Epithelial cell of proximal tubule (primary cell): ENCODE measurements at regions not wholly inside any gene's neighbourhood (a gene's known extent, or its start where the extent isn't known, plus 50 kb on each side); places are given as distances from the start of the nearest gene placed in this dataset.

Experiments used
- DNase-seq: peaks from one replicate; pipeline ENCODE4 v3.0.0-alpha.2; 2011; ENCODE audit warnings: low read depth
- H3K4me3 ChIP-seq: 2 replicates; pipeline ENCODE4 v1.5.1; 2011; ENCODE audit warnings: low read depth, mild to moderate bottlenecking, low read length
- TF ChIP-seq, protein P1 (sequence below): conservative IDR thresholded peaks from 2 replicates; pipeline ENCODE4 v1.5.1; 2012; ENCODE audit warnings: low read depth, mild to moderate bottlenecking, low read length

DNA sequence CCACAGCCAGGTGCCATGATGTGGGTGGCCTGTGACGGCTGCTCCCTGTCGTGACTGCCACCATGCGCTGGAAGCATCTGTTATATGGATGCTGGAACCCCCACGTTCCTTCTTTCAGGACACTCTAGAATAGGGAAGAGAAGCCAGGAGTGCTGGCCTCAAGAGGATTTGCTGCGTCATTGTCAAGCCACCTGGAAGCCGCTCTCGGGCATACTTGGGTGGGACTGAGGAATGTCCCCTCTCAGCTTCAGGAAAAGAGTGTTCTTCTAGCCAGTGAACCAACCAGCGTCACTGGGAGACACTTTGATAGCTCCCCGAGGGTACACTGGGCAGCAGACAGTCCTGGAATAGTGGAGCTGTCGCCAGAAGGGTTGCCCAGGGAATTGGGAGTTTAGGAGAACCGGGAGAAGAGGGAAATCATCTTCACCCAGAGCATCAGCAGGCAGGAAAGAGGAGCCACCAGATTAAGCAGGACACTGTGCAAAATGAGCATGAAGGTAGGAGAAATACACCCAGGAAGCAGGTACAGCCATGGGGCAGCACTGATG is 130.8 kb upstream of the SASH1 start:
- TF ChIP-seq, protein P1, sequence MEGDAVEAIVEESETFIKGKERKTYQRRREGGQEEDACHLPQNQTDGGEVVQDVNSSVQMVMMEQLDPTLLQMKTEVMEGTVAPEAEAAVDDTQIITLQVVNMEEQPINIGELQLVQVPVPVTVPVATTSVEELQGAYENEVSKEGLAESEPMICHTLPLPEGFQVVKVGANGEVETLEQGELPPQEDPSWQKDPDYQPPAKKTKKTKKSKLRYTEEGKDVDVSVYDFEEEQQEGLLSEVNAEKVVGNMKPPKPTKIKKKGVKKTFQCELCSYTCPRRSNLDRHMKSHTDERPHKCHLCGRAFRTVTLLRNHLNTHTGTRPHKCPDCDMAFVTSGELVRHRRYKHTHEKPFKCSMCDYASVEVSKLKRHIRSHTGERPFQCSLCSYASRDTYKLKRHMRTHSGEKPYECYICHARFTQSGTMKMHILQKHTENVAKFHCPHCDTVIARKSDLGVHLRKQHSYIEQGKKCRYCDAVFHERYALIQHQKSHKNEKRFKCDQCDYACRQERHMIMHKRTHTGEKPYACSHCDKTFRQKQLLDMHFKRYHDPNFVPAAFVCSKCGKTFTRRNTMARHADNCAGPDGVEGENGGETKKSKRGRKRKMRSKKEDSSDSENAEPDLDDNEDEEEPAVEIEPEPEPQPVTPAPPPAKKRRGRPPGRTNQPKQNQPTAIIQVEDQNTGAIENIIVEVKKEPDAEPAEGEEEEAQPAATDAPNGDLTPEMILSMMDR = no peak
- DNase-seq = no peak
- H3K4me3 ChIP-seq = no peak overlapping the region

DNA sequence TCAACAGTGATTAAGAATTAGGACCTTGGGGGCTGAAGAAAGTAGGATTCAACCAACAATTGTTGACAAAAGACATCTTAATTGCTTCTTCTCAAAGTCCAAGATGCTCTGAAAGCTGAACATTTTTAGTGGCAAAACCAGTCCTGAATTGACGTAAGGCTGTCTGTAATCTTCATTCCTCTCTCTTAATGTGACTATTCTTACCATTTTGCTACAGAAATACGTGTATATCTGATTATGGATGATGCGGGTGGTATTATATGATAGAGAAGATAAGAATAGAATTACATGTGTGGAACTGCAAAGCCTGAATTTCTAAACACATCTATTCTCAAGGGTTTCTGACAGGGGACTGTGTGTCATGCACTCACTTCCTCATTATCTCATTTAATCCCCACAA is 130.3 kb upstream of the SASH1 start:
- no peak overlapping the region for H3K4me3 ChIP-seq
- no peak for DNase-seq
- TF ChIP-seq, protein P1 = no peak

DNA sequence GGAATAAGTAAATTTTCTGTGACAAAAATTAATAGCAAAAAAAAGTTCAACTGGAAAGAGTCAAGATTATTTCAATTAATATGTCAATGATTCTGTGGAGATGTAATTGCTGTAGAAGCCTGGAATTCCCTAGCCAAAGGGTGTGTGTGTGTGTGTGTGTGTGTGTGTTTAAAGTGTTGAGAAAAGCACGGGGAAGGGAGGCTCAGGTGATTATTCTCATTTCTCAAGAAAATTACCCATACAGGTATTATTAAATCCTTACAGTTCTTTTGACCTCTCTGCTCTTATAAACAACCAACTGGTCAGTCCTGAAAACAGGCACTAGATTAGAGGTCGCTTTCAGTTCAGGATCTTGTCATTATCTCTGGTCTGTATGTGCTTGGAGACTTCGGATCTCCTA is 129.3 kb upstream of the SASH1 start:
- no peak for DNase-seq
- no peak overlapping the region for H3K4me3 ChIP-seq

DNA sequence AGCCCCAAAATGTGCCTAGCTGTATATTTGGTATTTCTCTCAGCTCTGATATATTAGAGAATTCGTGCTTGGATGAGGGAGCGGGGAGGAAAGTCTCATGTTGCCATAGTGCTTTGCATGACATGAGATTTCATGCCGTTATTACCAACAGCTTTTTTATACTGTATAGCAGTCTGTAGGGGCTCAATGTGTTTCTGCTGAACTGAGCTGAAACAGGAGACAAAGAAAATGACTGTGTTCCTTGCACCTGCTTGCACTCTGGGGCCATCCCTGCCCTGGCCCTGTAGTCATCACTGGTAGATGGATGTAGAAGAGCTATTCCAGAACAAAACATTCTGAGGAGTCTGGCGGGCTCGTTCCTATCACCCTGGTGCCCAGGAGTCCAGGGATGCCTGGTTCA is 128.0 kb upstream of the SASH1 start:
- TF ChIP-seq, protein P1 = no peak
- DNase-seq = no peak
- no peak overlapping the region for H3K4me3 ChIP-seq

More for the DNA sequence above, 129.3 kb upstream of the SASH1 start:
- TF ChIP-seq, protein P1 = no peak

DNA sequence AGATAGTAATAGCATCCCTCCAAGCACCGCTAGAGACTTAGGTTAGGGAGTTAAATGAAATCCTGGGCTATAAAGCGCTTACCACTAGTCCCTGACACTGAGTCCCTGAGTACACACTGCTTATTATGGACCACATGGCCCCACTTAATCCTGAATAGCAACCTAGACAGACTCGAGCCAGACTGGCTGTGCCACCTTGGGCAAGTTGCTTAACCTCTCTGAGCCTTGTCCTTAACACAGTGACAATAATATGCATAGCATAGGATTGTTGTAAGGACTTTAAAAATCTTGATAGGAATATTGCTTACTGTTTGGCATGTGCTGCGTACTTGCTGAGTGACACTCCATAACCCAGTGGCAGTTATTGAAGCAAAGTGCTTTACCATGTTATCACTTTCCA is 125.6 kb upstream of the SASH1 start:
- H3K4me3 ChIP-seq = no peak overlapping the region
- TF ChIP-seq, protein P1 = no peak
- DNase-seq = no peak

DNA sequence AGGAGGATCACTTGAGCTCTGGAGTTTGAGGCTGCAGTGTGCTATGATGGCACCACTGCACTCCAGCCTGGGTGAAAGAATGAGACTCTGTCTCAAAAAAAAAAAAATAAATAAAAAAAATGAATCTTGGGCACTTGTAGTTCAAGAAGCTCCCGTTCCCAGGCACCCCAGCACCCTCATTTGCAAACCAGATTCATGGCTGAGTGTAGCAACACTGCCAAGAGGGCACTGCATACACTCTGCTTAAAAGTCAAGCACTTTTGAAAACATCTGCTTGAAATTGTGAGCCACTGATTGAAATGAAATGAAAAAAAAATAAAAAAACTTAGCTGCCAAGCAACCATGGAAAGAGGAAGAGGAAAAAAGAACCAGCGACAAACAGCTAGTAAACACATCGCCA is 124.7 kb upstream of the SASH1 start:
- no peak overlapping the region for H3K4me3 ChIP-seq
- DNase-seq = no peak
- TF ChIP-seq, protein P1 = no peak

DNA sequence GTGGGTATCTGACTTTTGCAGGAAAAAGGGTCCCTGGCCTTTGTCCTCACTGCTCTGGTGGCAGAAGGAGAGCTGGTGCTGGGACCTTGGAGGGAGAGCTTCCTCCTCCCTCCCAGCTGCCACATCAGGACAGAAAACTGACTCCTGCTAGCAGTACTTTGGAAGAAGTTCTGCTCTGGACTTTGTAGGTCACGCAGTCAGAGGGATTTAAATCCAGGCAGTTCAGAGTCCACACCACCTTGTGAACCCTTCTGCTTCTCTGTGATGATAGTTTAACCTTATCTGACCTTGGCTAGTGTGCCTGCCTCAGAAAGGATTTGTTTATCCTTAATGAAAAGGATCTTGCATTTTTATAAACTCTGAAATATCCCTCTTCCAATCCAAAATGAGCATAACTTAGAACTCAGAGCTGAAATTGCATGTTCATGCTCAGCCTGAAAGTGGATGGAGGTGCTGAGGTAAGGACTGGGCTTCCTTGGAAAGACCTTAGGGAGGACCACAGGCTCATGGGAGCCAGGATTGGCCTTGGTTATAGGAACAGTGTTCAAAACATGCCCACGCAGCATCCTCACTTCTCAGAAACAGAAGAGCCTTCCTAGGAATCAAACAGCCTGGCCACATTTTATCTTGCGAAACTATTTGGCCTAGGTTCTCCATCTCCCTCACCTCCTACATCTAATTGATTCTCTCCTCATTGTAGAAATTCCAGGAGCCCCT is 123.9 kb upstream of the SASH1 start:
- H3K4me3 ChIP-seq = no peak overlapping the region
- TF ChIP-seq, protein P1 = no peak
- DNase-seq = no peak
